ENCODE measurements at regions not wholly inside any gene's neighbourhood (a gene's known extent, or its start where the extent isn't known, plus 50 kb on each side); places are given as distances from the start of the nearest gene placed in this dataset.

DNA sequence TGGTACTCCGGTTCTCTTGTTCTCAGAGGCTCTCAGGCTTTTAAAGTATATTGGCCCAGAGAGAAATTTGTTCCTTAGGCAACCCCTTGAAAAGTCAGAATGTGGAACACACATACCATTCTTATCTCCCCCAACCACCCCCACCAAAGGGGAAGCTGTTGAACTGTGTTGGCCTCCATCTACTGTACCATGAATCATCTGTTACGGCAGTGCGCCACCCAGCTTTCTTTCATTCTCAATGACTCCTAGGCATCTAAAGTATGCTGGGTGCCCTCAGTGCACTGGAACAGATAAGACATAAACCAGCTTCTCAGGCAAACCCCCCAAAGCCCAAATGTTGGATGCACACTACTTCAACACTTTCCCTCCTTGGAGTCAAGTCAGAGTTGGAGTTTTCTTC, 696.2 kb upstream of the TENM4 start:
- Histone ChIP-seq H3K79me2 (ENCODE audit: low read depth) (no peaks in the 10 kb centered on the region), H3K4me1 (no peaks in the 10 kb centered on the region), H3K27ac (no peak overlapping the region), H3K9ac (no peak overlapping the region), H3K4me3 (no peak overlapping the region), H4K20me1 (ENCODE audit: low read depth) (no peaks in the 10 kb centered on the region), H3K4me2 (no peak overlapping the region), H3F3A (ENCODE audit: low read depth) (no peaks in the 10 kb centered on the region), H3K9me3 (ENCODE audit: low read depth) (no peaks in the 10 kb centered on the region), H3K36me3 (no peaks in the 10 kb centered on the region), H3K27me3 (no peaks in the 10 kb centered on the region), H2AFZ (replicated peaks) (no peak overlapping the region)
- H3K27me3 Mint-ChIP-seq (ENCODE audit: insufficient read depth, low read depth) = no peaks in the 10 kb centered on the region
- no peaks in the 10 kb centered on the region for H3K36me3 Mint-ChIP-seq
- peaks cover 5% of the 10 kb centered on the region for H3K9me3 Mint-ChIP-seq
- H3K4me3 Mint-ChIP-seq = no peak overlapping the region
- H3K4me1 Mint-ChIP-seq = no peaks in the 10 kb centered on the region
- H3K27ac Mint-ChIP-seq = no peak overlapping the region
- no peak for DNase-seq (ENCODE audit: low spot score)
- TF ChIP-seq, protein P1, sequence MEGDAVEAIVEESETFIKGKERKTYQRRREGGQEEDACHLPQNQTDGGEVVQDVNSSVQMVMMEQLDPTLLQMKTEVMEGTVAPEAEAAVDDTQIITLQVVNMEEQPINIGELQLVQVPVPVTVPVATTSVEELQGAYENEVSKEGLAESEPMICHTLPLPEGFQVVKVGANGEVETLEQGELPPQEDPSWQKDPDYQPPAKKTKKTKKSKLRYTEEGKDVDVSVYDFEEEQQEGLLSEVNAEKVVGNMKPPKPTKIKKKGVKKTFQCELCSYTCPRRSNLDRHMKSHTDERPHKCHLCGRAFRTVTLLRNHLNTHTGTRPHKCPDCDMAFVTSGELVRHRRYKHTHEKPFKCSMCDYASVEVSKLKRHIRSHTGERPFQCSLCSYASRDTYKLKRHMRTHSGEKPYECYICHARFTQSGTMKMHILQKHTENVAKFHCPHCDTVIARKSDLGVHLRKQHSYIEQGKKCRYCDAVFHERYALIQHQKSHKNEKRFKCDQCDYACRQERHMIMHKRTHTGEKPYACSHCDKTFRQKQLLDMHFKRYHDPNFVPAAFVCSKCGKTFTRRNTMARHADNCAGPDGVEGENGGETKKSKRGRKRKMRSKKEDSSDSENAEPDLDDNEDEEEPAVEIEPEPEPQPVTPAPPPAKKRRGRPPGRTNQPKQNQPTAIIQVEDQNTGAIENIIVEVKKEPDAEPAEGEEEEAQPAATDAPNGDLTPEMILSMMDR (IDR thresholded peaks at IDR 0.05) = no peak
- TF ChIP-seq EZH2 (IDR thresholded peaks at IDR 0.05) = no peak
- no peak for TF ChIP-seq EZH2phosphoT487 (IDR thresholded peaks at IDR 0.05)

DNA sequence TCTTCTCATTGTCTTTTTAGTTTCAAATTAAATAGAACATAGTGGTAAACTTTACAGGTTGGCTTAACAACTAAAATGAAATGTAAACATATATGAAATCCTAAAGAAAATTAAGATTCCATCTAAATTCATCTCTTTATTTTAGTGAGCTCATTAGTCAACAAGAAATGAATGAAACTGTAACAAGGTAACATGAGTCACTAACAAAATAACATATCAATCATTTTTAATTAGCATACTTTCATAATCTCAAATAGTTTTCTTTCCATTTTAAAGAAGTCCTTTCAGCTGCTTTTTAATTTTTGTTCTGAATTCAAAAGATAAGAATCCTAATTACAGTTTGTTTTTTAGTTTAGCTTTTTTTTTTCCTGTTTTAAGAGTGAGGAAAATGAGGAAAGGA, 688.6 kb upstream of the TENM4 start:
- no peak for TF ChIP-seq EZH2phosphoT487 (IDR thresholded peaks at IDR 0.05)
- TF ChIP-seq, protein P1 (IDR thresholded peaks at IDR 0.05) = no peak
- TF ChIP-seq EZH2 (IDR thresholded peaks at IDR 0.05) = no peak
- Mint-ChIP-seq H3K4me3 (no peak overlapping the region), H3K4me1 (no peaks in the 10 kb centered on the region), H3K36me3 (no peaks in the 10 kb centered on the region), H3K27ac (no peak overlapping the region), H3K27me3 (ENCODE audit: insufficient read depth, low read depth) (peaks cover 2% of the 10 kb centered on the region), H3K9me3 (no peaks in the 10 kb centered on the region)
- H3K9ac ChIP-seq = no peak overlapping the region
- H3K4me2 ChIP-seq = no peak overlapping the region
- H2AFZ ChIP-seq (replicated peaks) = no peak overlapping the region
- no peaks in the 10 kb centered on the region for H3K9me3 ChIP-seq (ENCODE audit: low read depth)
- H3K79me2 ChIP-seq (ENCODE audit: low read depth) = no peaks in the 10 kb centered on the region
- H4K20me1 ChIP-seq (ENCODE audit: low read depth) = no peaks in the 10 kb centered on the region
- H3K4me3 ChIP-seq = no peak overlapping the region
- H3K27me3 ChIP-seq = no peaks in the 10 kb centered on the region
- DNase-seq (ENCODE audit: low spot score) = no peak
- no peaks in the 10 kb centered on the region for H3K36me3 ChIP-seq
- no peaks in the 10 kb centered on the region for H3K4me1 ChIP-seq
- H3F3A ChIP-seq (ENCODE audit: low read depth) = no peaks in the 10 kb centered on the region
- no peak overlapping the region for H3K27ac ChIP-seq

DNA sequence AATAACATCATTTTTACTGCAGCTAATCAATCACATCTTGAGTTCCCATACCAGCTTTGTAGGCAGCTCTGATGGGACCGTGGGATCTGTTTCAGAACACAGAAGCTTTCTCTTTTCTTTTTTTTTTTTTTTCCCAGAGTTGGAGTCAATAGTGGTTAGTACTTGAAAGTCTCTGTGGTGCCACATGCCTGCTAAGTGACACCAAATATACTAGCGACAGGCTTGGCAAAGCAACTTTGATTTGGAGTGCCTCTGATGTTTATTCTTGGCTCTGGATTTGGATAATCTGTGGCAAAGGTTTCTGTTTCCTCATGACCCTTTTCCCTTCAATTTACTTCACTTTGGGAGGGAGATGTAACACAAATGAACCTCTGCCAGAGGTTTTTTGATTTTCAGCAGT, 681.4 kb upstream of the TENM4 start:
- Histone ChIP-seq H3K27me3 (no peaks in the 10 kb centered on the region), H3K79me2 (ENCODE audit: low read depth) (no peaks in the 10 kb centered on the region), H3K27ac (no peak overlapping the region), H3K4me2 (no peak overlapping the region), H3K36me3 (no peaks in the 10 kb centered on the region), H2AFZ (replicated peaks) (no peak overlapping the region), H3K4me1 (peaks cover 18% of the 10 kb centered on the region), H4K20me1 (ENCODE audit: low read depth) (no peaks in the 10 kb centered on the region), H3K9me3 (ENCODE audit: low read depth) (no peaks in the 10 kb centered on the region), H3K4me3 (no peak overlapping the region), H3K9ac (no peak overlapping the region), H3F3A (ENCODE audit: low read depth) (no peaks in the 10 kb centered on the region)
- no peak for DNase-seq (ENCODE audit: low spot score)
- H3K27me3 Mint-ChIP-seq (ENCODE audit: insufficient read depth, low read depth) = no peaks in the 10 kb centered on the region
- H3K4me1 Mint-ChIP-seq = peaks cover 16% of the 10 kb centered on the region
- H3K27ac Mint-ChIP-seq = no peak overlapping the region
- no peaks in the 10 kb centered on the region for H3K36me3 Mint-ChIP-seq
- no peak for TF ChIP-seq EZH2 (IDR thresholded peaks at IDR 0.05)
- TF ChIP-seq, protein P1 (IDR thresholded peaks at IDR 0.05) = no peak
- no peak for TF ChIP-seq EZH2phosphoT487 (IDR thresholded peaks at IDR 0.05)
- peaks cover 6% of the 10 kb centered on the region for H3K9me3 Mint-ChIP-seq
- no peak overlapping the region for H3K4me3 Mint-ChIP-seq

Data from neural progenitor cell (in vitro differentiated cells).